HEK293T (cell line): ENCODE measurements at regions not wholly inside any gene's neighbourhood (a gene's known extent, or its start where the extent isn't known, plus 50 kb on each side); places are given as distances from the start of the nearest gene placed in this dataset.

Source experiments
- ARNT ChIP-seq: fragments of 450-650 bp; IDR thresholded peaks from 2 replicates; pipeline ENCODE4 v1.6.1; 2017; ENCODE audit warnings: mild to moderate bottlenecking
- BHLHE40 ChIP-seq: fragments of 450-650 bp; IDR thresholded peaks from 2 replicates; pipeline ENCODE4 v1.6.1; 2016; ENCODE audit warnings: mild to moderate bottlenecking, moderate library complexity, borderline replicate concordance
- CTBP1 ChIP-seq: fragments of 450-650 bp; IDR thresholded peaks from 2 replicates; pipeline ENCODE4 v1.6.1; 2016; ENCODE audit warnings: borderline replicate concordance
- ELF4 ChIP-seq: fragments of 450-650 bp; IDR thresholded peaks from 2 replicates; pipeline ENCODE4 v1.6.1; 2017; ENCODE audit warnings: antibody characterized with exemption
- FOXA1 ChIP-seq: fragments of 450-650 bp; IDR thresholded peaks from 2 replicates; pipeline ENCODE4 v1.6.1; 2016; ENCODE audit warnings: mild to moderate bottlenecking
- FOXK2 ChIP-seq: fragments of 450-650 bp; IDR thresholded peaks from 2 replicates; pipeline ENCODE4 v1.6.1; 2016; ENCODE audit warnings: mild to moderate bottlenecking
- FOXM1 ChIP-seq: fragments of 450-650 bp; IDR thresholded peaks from 2 replicates; pipeline ENCODE4 v1.6.1; 2017; ENCODE audit warnings: mild to moderate bottlenecking, borderline replicate concordance
- HDGF ChIP-seq: fragments of 450-650 bp; IDR thresholded peaks from 2 replicates; pipeline ENCODE4 v1.6.1; 2017; ENCODE audit warnings: antibody characterized with exemption, borderline replicate concordance
- LEF1 ChIP-seq: fragments of 450-650 bp; IDR thresholded peaks from 2 replicates; pipeline ENCODE4 v1.6.1; 2017; ENCODE audit warnings: mild to moderate bottlenecking, borderline replicate concordance
- NFRKB ChIP-seq: fragments of 450-650 bp; IDR thresholded peaks from 2 replicates; pipeline ENCODE4 v1.6.1; 2016; ENCODE audit warnings: mild to moderate bottlenecking, moderate library complexity
- PKNOX1 ChIP-seq: fragments of 450-650 bp; IDR thresholded peaks from 2 replicates; pipeline ENCODE4 v1.6.1; 2016
- SP1 ChIP-seq: fragments of 450-650 bp; IDR thresholded peaks from 2 replicates; pipeline ENCODE4 v1.6.1; 2017
- SUZ12 ChIP-seq: fragments of 450-650 bp; IDR thresholded peaks from 2 replicates; pipeline ENCODE4 v1.6.1; 2016; ENCODE audit warnings: mild to moderate bottlenecking
- TARDBP ChIP-seq: fragments of 450-650 bp; IDR thresholded peaks from 2 replicates; pipeline ENCODE4 v1.6.1; 2016

GRCh38 chr3:106331636-106332035, 462.8 kb upstream of the CBLB start:
- TF ChIP-seq TARDBP, result no peak
- no peak for TF ChIP-seq ARNT
- TF ChIP-seq PKNOX1, result no peak
- no peak for TF ChIP-seq SP1
- no peak for TF ChIP-seq CTBP1
- TF ChIP-seq NFRKB, result no peak
- no peak for TF ChIP-seq ELF4
- no peak for TF ChIP-seq FOXM1
- no peak for TF ChIP-seq BHLHE40
- no peak for TF ChIP-seq FOXK2
- no peak for TF ChIP-seq LEF1
- TF ChIP-seq FOXA1, result no peak
- TF ChIP-seq HDGF, result no peak
- TF ChIP-seq SUZ12, result no peak
